Fibroblast of upper back skin (primary cell): ENCODE measurements at regions not wholly inside any gene's neighbourhood (a gene's known extent, or its start where the extent isn't known, plus 50 kb on each side); places are given as distances from the start of the nearest gene placed in this dataset.

Source experiments
- DNase-seq: peaks from one replicate; pipeline ENCODE4 v3.0.0-alpha.2; 2013

DNA sequence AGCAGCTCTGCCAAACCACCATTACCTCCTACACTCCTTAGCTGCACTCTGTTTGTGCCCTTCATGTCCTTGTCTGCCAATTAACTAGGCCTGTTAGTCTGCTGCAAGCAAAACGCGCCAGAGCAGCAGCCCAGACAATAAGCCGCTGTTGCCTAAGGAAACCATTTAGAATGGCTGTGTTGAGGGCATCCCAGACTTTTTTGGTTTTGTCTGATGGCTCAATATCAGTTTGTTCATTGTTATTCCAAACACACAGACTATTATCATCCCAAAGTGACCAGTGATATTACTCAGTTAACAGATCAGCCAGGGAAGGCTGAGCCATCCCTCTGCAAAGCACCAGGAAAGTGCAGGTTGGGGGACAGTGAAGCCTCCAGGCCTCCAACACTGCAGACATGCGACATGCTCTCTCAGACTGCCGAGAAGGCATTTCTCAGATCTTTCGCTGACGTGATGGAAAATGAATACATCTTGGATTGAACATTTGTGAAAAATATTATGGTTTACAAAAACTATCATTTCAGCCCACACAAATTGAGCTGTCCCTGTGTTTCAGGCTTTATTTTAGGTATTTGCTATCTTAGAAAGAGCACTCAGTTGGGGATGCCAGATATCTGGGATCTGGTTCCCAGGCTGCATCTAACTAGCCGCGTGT is 182.0 kb upstream of the HNRNPA3 start:
- DNase-seq = no peak

DNA sequence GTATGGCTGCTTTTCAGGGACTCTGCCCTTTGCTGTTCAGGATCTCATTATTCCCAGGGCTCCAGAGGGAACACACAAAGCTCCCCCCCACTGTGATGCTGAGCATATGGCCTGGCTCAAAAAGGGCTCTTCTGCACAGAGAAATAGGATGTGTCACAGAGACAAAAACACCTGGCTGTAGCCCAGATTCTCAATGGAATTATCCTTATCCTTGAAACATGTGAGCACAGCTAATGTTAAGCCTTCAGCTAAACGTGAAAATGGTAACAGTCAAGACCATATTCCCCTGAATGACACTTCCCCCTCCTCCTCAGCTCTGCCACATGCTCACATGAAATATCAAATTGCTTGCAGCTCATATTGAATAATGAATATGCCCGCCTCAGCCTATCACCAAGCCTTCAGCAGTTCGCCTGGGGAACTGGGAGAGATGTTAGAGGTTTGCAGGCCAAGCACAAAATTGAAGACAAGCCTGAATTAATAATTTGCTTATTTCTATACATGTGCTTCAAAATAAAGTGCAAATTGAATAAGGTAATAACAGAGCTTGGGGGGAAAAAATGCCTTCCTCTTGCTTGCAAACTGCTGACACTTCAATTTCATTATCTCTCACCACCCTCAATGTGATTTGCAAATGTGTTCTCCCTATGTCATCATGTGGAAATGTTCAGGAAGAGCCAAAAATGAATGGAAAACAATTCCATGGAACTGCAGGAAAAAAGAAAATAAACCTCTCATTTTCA is 181.0 kb upstream of the HNRNPA3 start:
- no peak for DNase-seq

DNA sequence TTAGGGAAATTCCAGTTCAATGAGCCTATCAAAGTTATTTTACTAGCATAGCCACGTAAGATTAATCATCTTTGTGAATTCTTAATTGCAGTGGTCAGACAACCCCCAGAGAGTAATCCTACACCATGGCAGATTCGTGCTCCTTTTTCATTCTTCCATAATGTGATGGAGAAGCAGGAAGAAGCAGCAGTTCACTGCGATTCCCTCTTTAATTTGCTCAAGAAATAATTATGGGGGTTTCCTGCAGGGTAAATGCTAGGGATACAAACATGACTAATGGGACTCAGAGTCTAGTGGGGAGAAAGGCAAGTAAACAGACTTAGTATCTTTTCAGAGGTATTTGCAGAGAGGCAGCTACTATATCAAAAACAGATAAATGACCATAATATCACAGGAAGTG is 175.8 kb upstream of the HNRNPA3 start:
- DNase-seq = no peak

DNA sequence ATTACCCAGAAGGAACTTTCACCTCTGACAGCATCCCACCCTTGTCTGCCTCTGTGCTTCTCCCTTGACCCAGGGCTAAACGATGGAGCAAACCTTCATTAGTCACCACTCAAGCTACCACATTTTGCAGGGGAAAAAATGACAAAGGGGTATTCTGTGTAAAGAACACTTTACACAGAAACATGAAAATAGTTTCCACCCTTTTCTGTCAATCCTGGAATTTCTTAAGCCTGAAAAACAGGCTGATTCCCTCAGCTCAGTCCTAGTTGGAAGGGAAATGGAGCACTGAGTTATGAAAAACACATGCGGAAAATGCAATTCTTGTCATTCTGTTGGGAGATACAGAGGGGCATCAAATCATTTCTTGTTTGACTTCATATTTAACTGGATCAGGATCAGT is 175.0 kb upstream of the HNRNPA3 start:
- peak; percentile 19 for DNase-seq

DNA sequence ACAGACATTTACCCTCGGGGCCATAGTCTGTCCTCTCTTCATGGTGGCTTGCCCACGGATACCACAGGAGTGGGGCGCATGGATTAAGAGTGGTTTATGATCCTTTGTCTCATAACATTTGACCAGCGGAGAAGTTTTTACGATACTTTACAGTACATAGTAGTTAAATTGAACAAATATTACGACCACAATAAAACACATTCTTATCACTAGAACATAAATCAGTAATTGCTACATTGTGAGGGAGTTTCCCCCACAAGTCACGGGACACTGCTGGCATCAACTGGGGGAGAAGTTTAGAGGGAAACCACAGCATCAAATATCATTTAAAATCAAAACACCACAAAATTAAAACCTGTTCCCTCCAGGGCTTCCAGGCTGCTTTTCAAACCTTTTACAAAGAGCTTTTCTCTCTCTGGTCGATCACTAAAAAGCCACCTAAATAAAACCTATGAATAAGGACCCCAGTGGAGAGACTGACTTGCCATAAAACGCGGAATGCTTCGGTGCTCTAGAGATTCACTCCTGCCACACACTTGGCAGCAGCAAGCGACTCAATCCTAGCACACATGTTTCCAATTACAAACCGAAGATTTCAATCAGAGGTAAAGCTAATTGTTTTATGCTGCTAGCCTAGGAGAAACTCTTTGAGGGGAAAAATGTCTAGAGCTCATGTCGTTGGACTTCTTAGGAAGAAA is 173.7 kb upstream of the HNRNPA3 start:
- DNase-seq = peak; percentile 76

DNA sequence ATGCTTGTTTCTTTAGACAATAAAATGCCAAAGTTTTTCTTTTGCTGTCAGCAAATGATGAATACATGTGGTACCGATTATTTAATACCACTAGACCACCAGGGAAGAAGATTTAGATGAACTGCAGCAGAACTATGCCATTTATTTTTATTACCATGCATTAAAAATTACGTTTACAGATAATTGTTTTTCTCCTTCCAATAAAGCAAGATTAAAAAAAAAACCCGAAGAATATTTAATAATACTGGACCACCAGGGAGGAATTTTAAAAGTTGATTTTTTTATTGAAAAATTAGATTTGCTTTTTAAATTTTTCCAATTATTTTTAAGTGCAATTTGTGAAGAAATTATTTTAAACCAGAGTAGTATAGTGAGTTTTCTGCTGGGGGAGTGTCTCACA is 170.3 kb upstream of the HNRNPA3 start:
- no peak for DNase-seq

DNA sequence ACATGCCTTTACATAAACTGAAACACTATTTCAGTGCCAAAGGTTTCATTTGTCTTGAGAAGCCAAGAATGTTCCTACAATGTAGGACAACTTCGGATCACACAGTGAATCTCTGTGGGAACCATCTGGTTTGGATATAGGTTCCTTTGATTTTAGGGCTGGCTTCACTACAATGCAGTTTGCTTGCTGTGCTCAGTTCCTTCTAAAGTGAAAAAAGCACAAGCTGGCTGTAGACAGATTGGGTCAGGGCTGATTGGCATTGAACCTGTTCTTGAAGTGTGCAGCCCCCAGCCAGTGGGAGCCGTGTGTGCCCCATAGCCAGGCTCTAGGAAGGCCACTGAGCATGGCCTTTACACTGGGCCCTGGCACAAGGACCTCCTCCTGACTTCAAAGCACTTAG is 167.9 kb upstream of the HNRNPA3 start:
- DNase-seq = peak; percentile 42

DNA sequence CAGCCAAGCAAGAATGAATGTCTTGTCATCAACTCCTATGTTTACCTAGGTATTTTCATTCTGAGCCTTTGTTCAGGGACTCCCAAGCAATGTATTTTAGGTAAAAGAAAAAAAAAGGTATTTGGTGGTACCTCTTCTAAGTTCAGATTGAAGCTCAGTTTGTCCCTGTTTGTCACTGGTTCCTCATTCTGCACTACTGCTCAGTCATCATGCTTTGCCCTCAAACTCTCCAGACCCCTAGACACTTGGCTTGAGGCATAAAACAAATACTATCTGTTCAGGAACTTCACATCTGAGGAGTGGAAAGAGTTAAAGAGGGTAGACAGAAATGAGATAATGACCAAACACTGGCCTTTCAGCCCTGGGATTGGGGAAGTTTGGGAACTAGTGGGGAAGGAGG is 163.6 kb upstream of the HNRNPA3 start:
- DNase-seq = no peak

DNA sequence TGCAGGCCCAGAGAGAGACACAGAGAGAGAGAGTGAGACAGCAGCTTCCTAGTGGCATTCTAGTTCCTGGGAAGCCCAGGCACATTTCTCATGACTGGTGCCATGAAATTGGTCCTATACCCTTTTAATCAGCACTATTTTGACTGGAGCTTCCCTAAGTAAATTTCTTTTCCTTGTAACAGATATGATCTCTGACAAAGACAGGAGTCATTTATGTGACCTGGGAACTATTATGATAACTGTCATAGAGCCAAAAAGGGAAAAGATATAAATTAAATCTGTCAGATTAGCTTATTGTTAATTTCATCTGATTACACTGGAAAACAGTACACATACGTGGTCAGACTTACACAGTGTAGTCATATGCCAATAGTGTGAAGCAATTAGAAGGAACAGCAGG is 161.3 kb upstream of the HNRNPA3 start:
- DNase-seq = no peak

DNA sequence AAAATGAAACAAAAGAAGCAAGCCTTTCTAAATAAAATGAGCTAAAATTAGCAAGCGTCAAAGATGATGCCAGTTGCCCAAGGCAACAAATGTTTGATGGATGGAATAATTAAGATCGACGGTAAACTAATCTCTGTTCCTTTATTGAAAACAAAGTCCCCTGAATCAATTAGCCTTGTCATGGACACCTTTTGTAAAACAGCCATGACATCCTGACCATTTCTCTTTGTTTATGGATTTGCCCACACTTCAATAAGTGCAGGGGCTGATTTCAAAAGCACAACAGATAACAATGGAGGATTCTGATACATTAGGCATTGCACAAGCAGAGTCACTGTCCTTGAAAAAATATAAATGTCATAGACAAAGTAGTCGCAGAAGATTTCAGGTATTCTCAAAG is 160.1 kb upstream of the HNRNPA3 start:
- DNase-seq = no peak

DNA sequence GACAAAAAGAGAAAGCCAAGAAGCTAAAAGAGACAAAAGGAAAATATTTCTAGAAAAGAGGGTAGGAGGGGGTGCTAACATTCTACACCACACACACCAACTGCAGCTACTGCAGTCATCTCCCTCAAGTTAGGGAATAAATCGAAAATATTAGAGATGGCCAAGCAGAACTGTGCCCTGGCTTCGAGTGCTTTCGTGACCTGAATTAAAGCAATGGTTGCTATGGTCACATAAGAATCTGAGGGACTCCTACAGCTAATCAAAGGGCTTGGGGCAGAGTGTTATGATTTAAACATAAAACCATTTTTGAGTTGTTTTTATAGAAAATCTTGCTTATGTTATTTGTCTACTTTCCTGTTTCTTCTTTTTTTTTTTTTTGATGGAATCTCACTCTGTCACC is 159.6 kb upstream of the HNRNPA3 start:
- no peak for DNase-seq

DNA sequence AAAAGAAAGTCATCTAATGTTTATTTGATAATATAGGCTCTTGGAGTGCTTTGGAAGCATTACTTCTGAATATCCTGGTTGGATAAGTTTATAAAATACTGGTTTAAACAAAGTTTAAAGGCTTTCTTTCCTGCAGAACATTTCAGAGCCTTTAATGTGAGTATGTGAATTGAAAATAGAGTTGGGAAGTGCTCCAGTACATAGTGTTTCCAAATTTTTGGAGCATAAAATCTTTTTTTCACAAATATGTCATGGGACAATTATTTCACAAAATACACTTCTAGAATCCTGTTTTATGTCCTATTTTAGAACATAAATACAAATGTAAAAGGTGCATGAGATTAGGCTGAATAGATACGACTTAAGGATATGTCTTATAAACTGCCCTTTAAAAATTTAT is 158.9 kb upstream of the HNRNPA3 start:
- DNase-seq = no peak

DNA sequence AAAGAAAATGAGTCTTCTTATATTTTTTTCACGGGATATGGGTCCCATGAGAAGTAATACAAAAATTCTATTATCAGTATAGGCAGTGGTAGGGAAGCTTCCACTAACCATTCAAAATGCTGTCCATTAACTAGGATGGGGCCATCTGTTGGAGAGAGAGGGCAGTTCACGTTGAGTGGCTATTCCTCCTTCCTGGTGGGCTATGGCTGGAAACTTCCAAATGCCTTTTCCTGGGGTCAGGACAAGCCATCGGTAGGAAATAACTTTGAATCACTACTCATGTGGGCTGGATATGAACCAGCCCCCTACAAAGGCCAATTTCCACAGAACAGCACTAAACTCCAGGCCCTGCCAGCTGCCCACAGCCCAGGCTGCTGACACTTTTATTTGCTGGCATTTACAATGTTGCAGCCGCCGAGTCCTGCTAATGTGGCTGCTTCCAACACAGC is 156.1 kb upstream of the HNRNPA3 start:
- no peak for DNase-seq

DNA sequence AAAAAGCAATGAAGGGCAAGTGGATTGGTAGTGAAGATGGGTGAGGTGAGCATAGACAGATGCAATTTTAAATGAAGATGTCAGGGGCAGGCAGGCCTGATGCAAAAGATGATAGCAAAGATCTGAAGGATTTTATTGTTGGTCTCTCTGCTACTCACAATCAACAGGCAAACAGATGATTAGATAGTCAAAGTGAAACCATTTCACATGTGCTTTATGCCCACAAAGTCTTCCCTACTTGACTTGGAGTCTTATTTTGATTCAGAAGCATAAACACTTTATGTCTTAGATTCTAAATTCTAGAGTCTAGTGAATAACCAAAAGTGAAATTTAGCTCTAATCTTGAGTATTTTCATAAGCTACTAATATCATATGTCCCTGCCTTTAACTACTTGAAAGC is 153.8 kb upstream of the HNRNPA3 start:
- DNase-seq = no peak

DNA sequence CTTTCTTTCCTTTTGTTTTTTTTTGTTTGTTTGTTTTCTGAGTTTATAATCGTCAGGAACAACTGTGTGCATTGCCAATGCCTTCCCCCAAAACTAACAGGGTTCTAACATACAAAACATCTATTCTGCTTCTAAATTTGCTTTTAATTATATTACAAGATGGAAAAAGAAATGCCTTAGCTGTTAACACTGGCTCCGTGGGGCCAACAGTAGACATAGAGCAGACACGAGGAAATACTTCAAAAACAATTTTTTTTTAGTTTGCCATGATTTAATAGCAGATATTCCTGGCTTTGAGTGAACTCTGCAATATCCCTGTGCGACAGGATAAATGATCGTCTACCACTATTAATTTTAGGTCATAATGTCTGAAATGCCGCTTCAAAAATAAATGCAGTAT is 153.3 kb upstream of the HNRNPA3 start:
- DNase-seq = no peak

DNA sequence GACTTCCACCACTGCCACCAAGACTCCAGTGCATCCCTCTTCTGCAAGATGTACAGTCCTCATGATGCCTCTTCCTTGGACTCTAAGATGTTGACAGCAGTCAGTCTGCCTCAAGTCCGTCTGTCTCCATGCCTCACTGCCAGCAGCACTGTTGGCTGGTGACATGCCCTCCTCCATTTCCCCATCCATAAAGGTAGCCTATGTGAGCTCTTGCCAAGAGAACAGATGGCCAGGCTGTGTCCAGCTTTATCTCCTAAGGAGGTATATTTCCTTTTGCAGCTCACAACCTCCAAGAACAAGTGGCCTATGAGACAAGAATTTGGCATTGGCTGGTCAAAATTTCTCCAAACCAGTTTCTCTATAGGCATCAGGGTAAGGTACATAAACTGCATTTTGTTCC is 149.3 kb upstream of the HNRNPA3 start:
- no peak for DNase-seq

DNA sequence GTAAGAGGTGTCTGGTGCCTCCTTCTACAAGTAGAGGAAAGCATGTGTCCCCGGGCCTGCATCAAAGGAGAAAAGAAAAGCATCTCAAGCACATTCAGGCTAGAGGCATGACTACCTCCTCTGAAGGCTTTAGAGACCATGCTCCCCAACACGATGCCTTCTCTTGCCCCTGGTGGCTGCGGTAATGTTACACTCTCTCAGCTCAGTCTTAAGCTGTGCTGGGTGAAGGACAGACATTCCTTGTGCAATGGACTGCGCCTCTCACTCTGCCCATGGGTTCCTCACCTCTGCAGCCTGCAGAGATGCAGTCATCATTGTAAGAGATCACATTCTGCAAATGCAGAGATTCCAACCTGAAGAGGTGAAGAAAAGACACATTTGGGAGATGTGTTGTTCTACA is 148.2 kb upstream of the HNRNPA3 start:
- no peak for DNase-seq

DNA sequence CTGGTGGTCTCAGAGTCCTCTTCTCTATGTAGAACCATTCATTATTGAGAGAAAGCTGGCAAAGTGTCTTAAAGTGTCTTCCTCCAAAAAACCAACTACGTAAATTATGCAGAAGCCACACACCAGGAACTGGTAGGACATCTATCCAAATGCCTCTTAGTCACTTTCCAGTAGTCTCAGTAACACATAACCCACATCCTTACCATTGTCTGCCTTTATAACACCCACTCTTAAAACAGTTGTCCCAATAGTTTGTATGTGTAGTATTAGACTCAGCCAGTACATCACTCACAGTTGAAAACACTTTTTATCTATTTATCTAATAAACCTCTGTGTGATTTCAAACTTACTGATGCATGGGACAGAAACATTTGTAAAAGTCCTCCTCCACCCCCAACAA is 143.6 kb upstream of the HNRNPA3 start:
- DNase-seq = no peak

DNA sequence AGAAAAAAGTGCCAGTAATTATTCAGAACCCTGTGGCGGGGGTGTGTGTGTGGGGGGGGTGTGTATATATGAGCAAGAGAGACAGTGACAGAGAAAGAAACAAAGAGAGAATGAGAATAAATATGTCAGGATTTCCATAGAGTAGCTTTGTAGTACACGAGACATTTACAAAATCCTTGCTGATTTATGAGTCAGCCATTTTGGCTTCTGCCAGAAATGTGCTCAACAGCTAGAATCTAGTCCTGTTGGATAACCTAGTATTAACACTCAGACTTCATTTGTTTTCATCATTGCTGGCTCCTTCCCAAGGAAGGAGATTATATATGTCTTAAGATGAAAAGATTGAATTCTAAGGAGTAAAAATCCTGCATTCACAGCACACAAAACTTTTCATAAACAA is 140.5 kb upstream of the HNRNPA3 start:
- peak; percentile 78 for DNase-seq

DNA sequence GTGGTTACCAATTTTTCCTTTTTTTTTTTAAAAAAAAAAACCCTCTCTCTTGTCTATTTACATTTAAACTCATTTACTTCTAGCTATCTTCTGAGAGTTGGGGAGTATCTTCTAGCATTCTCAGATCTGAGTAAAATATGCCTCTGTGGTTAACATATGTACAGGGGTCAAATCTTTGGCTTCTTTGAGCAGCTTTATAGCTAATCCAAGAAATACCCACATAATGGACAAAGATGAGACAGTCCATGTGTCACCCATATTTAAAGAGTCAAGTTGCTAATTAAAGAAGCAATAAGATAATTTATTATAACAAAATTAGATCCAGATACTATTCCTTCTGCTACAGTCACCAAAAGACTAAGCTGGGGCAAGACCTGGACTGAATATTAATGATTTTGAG is 139.0 kb upstream of the HNRNPA3 start:
- DNase-seq = peak; percentile 68

DNA sequence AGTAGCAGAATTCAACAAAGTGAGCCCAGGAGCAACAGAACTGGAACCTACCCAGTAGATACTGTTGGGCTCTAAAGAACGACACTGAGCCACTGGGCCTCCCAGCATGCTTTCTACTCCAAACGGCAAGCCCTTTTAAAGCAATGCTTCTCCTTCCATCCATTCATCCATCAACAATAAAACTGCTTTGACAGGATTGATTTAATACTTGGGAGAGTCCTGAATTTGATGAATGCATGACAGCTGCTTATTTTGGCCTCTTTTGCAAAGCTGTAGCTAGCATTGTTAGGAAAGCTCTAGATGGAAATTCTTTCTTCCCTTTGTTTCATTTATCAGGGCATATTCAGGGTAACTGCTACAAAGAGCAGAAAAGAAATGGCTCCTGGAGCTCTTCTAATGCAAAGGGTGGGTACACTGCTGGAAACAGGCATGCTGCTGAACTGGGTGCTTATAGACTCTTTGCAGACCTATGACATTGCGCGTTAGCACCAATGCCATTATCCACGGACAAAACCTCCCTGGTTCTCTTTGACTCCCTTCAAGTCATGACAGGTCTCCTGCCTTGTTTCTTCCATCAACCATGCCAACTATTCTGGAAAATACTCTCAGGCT is 138.4 kb upstream of the HNRNPA3 start:
- DNase-seq = peak; percentile 67

DNA sequence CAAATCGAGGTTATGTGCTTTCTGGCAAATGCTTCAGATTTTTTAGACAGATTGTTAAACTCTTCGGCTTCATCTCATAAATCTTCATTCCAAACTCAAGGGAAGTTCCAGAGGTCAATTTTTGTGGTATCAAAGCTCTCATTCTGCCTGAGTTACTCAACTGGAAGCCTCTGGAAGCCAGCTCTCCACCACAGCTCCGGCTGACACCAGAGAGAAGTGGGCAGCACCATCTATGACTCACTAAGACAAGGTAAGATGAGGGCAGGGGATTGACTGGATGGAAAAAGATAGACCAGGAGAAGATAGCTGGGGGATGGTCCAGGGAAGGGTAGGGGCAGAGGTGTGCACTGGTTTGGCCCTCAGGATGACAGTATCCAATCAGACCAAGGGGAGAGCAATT is 137.3 kb upstream of the HNRNPA3 start:
- peak; percentile 82 for DNase-seq

DNA sequence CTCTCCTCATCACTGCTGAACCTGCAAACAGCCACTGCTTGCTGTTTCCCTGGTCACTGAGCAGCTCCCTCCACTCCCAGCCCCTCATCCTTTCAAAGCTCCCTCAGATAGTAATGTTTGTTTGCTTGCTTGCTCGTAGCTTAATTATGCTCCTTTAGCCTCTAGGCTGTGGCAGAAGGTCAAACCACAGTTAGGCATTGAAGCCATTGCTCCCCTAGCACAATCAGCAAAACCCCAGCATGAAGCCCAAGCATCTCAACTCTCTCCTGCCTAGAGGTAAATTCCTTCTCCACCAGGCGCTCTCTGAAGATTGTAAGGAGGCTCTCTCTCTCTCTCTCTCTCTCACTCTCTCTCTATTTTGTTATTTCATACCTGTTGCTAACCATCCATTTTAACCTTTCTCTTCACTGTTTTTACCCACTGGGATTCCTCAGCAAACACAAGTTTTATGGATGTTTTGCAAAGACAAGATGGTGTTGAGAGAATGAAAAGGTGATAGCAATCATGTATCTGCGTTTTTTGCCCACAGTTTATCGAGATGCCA is 135.9 kb upstream of the HNRNPA3 start:
- DNase-seq = no peak

DNA sequence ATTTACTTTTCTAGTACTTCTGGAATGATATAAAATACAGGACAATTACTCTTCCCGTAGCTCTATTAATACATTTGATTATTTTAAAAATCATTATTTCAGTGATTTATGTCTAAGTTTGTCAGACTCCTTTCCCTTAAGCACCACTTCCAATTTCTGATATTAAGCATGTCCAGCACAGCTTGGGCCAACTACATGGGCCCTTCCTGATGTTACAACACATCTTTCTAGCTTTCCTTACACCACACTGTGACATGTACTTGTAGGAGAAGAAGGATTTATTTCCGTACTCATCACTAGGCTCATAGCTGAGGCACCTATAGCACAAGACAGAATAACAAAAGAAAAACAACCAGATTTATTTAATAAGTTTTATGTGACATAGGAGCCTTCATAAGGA is 134.8 kb upstream of the HNRNPA3 start:
- no peak for DNase-seq
